MM.1S (cell line): ENCODE measurements at regions not wholly inside any gene's neighbourhood (a gene's known extent, or its start where the extent isn't known, plus 50 kb on each side); places are given as distances from the start of the nearest gene placed in this dataset.
A peak's percentile ranks its signal among the peaks of the same experiment; 100 is the strongest.

Source experiments
- DNase-seq: peaks from one replicate; pipeline ENCODE4 v3.0.0-alpha.2; 2015
- H2AFZ ChIP-seq: fragments of 300-600 bp; sonication (generic); 2 replicates; pipeline ENCODE4 v1.6.0; 2016; ENCODE audit warnings: antibody characterized with exemption, low read length
- H3F3A ChIP-seq: fragments of 300-600 bp; sonication (generic); 2 replicates; pipeline ENCODE4 v1.6.1; 2016; ENCODE audit warnings: mild to moderate bottlenecking, antibody characterized with exemption, low read length, moderate library complexity, mixed read lengths; ENCODE audit not compliant: insufficient read depth
- H3K27ac ChIP-seq: fragments of 300-600 bp; sonication (generic); 2 replicates; pipeline ENCODE4 v1.5.1; 2016; ENCODE audit warnings: mild to moderate bottlenecking, low read length
- H3K27me3 ChIP-seq: fragments of 300-600 bp; sonication (generic); replicated peaks from 2 replicates; pipeline ENCODE4 v1.6.0; 2016; ENCODE audit warnings: low read length; ENCODE audit not compliant: insufficient read depth
- H3K36me3 ChIP-seq: fragments of 300-600 bp; sonication (generic); replicated peaks from 2 replicates; pipeline ENCODE4 v1.6.1; 2016; ENCODE audit warnings: mild to moderate bottlenecking, low read length, mixed read lengths; ENCODE audit not compliant: insufficient read depth
- H3K4me1 ChIP-seq: fragments of 300-600 bp; sonication (generic); 2 replicates; pipeline ENCODE4 v1.6.1; 2016; ENCODE audit warnings: low read length, mixed read lengths
- H3K4me2 ChIP-seq: fragments of 300-600 bp; sonication (generic); 2 replicates; pipeline ENCODE4 v1.6.0; 2016; ENCODE audit warnings: low read depth, low read length
- H3K4me3 ChIP-seq: fragments of 300-600 bp; sonication (generic); 2 replicates; pipeline ENCODE4 v1.5.1; 2016; ENCODE audit warnings: low read length, mixed read lengths
- H3K79me2 ChIP-seq: fragments of 300-600 bp; sonication (generic); 2 replicates; pipeline ENCODE4 v1.6.1; 2016; ENCODE audit warnings: mixed run types, low read length, mixed read lengths
- H3K9ac ChIP-seq: fragments of 300-600 bp; sonication (generic); 2 replicates; pipeline ENCODE4 v1.6.1; 2016; ENCODE audit warnings: low read length, mixed read lengths
- H3K9me2 ChIP-seq: fragments of 300-600 bp; sonication (generic); replicated peaks from 2 replicates; pipeline ENCODE4 v1.6.1; 2016; ENCODE audit warnings: mild to moderate bottlenecking, low read length, mixed read lengths; ENCODE audit not compliant: insufficient read depth
- H3K9me3 ChIP-seq: fragments of 300-600 bp; sonication (generic); replicated peaks from 2 replicates; pipeline ENCODE4 v1.6.1; 2016; ENCODE audit warnings: mild to moderate bottlenecking, low read length, mixed read lengths; ENCODE audit not compliant: insufficient read depth
- H4K20me1 ChIP-seq: fragments of 300-600 bp; sonication (generic); 2 replicates; pipeline ENCODE4 v1.6.1; 2016; ENCODE audit warnings: mild to moderate bottlenecking, low read length, moderate library complexity, mixed read lengths; ENCODE audit not compliant: insufficient read depth
- EZH2 ChIP-seq: fragments of 300-600 bp; sonication (generic); optimal IDR thresholded peaks from 2 replicates; pipeline ENCODE3; 2017; ENCODE audit warnings: low read depth, mild to moderate bottlenecking, antibody characterized with exemption, low read length, mixed read lengths
- EZH2phosphoT487 ChIP-seq: fragments of 300-600 bp; sonication (generic); IDR thresholded peaks from 2 replicates; pipeline ENCODE4 v1.6.1; 2018; ENCODE audit warnings: antibody characterized with exemption, low read length
- TF ChIP-seq, protein P1 (sequence below): fragments of 300-600 bp; sonication (generic); IDR thresholded peaks from 2 replicates; pipeline ENCODE4 v1.5.1; 2016; ENCODE audit warnings: antibody characterized with exemption, low read length, mixed read lengths

DNA sequence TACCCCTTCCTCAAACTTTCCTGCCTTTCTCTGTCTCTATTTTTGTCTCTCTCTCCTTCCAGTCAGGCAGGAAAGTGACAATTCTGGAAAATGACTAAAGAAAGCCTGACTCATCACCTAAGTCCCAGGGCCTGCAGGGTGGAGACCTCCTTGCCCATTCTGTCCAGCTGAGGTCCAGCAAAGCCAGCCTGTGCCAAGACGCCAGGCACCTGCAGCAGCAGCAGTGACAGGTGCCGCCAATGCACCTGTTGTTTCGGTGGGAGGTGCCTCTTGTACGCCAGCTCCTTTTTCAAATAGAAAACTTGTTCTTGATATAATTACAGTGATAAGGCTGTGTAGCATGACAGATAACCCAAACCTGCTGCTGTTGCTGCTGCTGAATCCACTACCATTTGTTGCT, 501.3 kb downstream of the NTRK3 start:
- TF ChIP-seq, protein P1, sequence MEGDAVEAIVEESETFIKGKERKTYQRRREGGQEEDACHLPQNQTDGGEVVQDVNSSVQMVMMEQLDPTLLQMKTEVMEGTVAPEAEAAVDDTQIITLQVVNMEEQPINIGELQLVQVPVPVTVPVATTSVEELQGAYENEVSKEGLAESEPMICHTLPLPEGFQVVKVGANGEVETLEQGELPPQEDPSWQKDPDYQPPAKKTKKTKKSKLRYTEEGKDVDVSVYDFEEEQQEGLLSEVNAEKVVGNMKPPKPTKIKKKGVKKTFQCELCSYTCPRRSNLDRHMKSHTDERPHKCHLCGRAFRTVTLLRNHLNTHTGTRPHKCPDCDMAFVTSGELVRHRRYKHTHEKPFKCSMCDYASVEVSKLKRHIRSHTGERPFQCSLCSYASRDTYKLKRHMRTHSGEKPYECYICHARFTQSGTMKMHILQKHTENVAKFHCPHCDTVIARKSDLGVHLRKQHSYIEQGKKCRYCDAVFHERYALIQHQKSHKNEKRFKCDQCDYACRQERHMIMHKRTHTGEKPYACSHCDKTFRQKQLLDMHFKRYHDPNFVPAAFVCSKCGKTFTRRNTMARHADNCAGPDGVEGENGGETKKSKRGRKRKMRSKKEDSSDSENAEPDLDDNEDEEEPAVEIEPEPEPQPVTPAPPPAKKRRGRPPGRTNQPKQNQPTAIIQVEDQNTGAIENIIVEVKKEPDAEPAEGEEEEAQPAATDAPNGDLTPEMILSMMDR, result no peak
- TF ChIP-seq EZH2 (no peak), EZH2phosphoT487 (no peak)
- no peaks in the 10 kb centered on the region for H3K36me3 ChIP-seq
- H3K9ac ChIP-seq, result no peak overlapping the region
- no peak overlapping the region for H3K27ac ChIP-seq
- H3K4me1 ChIP-seq, result no peaks in the 10 kb centered on the region
- no peak overlapping the region for H3K4me3 ChIP-seq
- no peaks in the 10 kb centered on the region for H3K9me2 ChIP-seq
- DNase-seq, result peak; percentile 9
- no peaks in the 10 kb centered on the region for H3K9me3 ChIP-seq
- H3K27me3 ChIP-seq, result no peaks in the 10 kb centered on the region
- no peaks in the 10 kb centered on the region for H3F3A ChIP-seq
- no peaks in the 10 kb centered on the region for H4K20me1 ChIP-seq
- no peaks in the 10 kb centered on the region for H3K79me2 ChIP-seq
- no peak overlapping the region for H2AFZ ChIP-seq
- H3K4me2 ChIP-seq, result no peak overlapping the region

DNA sequence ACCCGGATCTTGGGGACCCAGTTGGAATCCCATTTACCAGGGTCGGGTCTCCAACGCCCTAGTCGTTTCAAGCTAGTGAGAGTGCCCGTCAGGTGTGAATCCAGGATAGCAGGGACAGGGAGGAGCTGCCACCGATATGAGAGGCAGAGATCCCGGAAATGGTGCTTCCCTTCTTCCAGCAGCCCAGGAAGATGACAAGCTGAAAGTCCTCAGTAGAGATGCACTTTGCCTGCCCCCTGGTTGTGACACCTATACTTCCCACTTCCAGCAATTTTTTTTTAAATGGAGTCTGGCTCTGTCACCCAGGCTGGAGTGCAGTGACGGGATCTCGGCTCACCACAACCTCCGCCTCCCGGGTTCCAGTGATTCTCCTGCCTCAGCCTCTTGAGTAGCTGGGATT, 503.0 kb downstream of the NTRK3 start:
- Histone ChIP-seq H3K4me1 (no peaks in the 10 kb centered on the region), H2AFZ (no peak overlapping the region), H3K27me3 (no peaks in the 10 kb centered on the region), H3F3A (no peaks in the 10 kb centered on the region), H3K4me3 (no peak overlapping the region), H3K9ac (no peak overlapping the region), H3K27ac (no peak overlapping the region), H4K20me1 (no peaks in the 10 kb centered on the region), H3K4me2 (no peak overlapping the region), H3K36me3 (no peaks in the 10 kb centered on the region), H3K79me2 (no peaks in the 10 kb centered on the region), H3K9me2 (no peaks in the 10 kb centered on the region), H3K9me3 (no peaks in the 10 kb centered on the region)
- TF ChIP-seq, protein P1, result no peak
- TF ChIP-seq EZH2phosphoT487 (no peak), EZH2 (no peak)
- no peak for DNase-seq

DNA sequence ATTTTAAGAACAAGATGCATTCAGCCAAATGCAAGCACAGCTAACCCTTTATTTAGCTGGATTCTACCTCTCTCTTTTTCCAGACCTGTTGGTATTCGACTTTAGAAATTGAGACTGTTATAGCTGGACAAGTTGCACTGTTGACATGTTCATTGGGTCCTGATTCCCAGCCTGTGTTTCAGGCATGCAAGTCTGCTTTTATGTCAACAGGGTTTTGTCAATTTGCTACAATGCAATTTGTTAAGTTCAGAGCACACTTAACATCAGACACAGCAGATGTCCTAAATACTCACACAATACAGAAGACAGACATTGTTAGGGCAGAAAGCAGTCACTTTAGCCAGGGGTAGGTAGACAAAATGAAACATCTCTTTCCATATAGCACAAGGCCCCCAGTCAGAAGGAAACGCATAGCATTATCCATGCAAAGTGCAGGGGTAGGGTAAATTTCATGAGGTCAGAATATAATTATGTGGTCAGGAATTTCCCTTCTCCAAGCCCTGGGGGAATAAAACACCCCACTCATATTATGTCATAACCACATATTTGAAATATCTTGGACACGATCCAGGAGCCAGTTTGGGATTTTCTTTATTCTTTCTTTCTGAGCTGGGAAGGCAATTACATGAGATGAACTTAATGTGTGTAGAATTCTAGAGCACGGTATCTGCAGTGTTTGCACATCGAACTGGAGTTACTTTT, 504.1 kb downstream of the NTRK3 start:
- no peaks in the 10 kb centered on the region for H3K79me2 ChIP-seq
- no peaks in the 10 kb centered on the region for H3K9me2 ChIP-seq
- no peaks in the 10 kb centered on the region for H3F3A ChIP-seq
- H3K9ac ChIP-seq, result no peak overlapping the region
- no peaks in the 10 kb centered on the region for H3K9me3 ChIP-seq
- H3K36me3 ChIP-seq, result no peaks in the 10 kb centered on the region
- H2AFZ ChIP-seq, result no peak overlapping the region
- no peak overlapping the region for H3K27ac ChIP-seq
- TF ChIP-seq EZH2, result no peak
- TF ChIP-seq EZH2phosphoT487, result no peak
- TF ChIP-seq, protein P1, result no peak
- no peak overlapping the region for H3K4me2 ChIP-seq
- DNase-seq, result no peak
- no peaks in the 10 kb centered on the region for H3K27me3 ChIP-seq
- no peak overlapping the region for H3K4me3 ChIP-seq
- no peaks in the 10 kb centered on the region for H3K4me1 ChIP-seq
- H4K20me1 ChIP-seq, result no peaks in the 10 kb centered on the region
